Kidney epithelial cell (primary cell): ENCODE measurements at regions not wholly inside any gene's neighbourhood (a gene's known extent, or its start where the extent isn't known, plus 50 kb on each side); places are given as distances from the start of the nearest gene placed in this dataset.

Experiments used
- DNase-seq: peaks from one replicate; pipeline ENCODE4 v3.0.0-alpha.2; 2010; ENCODE audit warnings: low read depth
- H3K27me3 ChIP-seq: 2 replicates; pipeline ENCODE4 v1.6.0; 2011; ENCODE audit warnings: low read length; ENCODE audit not compliant: control insufficient read depth, insufficient read depth
- H3K36me3 ChIP-seq: 2 replicates; pipeline ENCODE4 v1.5.1; 2011; ENCODE audit warnings: low read length; ENCODE audit not compliant: control insufficient read depth, insufficient read depth
- H3K4me3 ChIP-seq: 2 replicates; pipeline ENCODE4 v1.5.1; 2011; ENCODE audit warnings: low read depth, mild to moderate bottlenecking, control low read depth, low read length
- TF ChIP-seq, protein P1 (sequence below): IDR thresholded peaks from 2 replicates; pipeline ENCODE4 v1.5.1; 2011; ENCODE audit warnings: mild to moderate bottlenecking, moderate library complexity, low read length, control low read depth, inconsistent platforms; ENCODE audit not compliant: insufficient read depth, poor library complexity, severe bottlenecking

DNA sequence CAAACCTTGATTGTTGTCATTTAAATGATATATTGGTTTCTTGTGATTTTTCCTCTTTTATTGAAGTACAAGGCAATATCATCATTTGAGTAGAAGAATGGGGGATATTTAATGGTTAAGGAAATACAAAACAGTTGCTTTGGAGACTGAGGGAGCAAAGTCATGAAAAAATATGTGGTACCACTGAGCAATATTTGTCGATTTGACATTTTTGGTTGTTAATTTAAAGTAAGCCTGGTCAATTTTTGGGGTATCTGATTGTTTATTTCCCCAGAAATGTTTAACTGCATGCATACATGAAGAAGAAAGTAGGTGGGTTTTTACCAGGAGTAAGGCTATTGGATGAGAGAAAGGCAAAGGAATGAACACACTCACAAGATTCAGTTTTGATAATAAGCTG, 556.2 kb downstream of the TRAM1L1 start:
- Histone ChIP-seq H3K27me3 (no peaks in the 10 kb centered on the region), H3K4me3 (no peak overlapping the region), H3K36me3 (no peaks in the 10 kb centered on the region)
- TF ChIP-seq, protein P1, sequence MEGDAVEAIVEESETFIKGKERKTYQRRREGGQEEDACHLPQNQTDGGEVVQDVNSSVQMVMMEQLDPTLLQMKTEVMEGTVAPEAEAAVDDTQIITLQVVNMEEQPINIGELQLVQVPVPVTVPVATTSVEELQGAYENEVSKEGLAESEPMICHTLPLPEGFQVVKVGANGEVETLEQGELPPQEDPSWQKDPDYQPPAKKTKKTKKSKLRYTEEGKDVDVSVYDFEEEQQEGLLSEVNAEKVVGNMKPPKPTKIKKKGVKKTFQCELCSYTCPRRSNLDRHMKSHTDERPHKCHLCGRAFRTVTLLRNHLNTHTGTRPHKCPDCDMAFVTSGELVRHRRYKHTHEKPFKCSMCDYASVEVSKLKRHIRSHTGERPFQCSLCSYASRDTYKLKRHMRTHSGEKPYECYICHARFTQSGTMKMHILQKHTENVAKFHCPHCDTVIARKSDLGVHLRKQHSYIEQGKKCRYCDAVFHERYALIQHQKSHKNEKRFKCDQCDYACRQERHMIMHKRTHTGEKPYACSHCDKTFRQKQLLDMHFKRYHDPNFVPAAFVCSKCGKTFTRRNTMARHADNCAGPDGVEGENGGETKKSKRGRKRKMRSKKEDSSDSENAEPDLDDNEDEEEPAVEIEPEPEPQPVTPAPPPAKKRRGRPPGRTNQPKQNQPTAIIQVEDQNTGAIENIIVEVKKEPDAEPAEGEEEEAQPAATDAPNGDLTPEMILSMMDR = no peak
- DNase-seq = no peak

GRCh38 chr4:116522922-116523321, 562.5 kb downstream of the TRAM1L1 start:
- DNase-seq = no peak
- H3K27me3 ChIP-seq = no peaks in the 10 kb centered on the region
- no peak overlapping the region for H3K4me3 ChIP-seq
- TF ChIP-seq, protein P1 = no peak
- no peaks in the 10 kb centered on the region for H3K36me3 ChIP-seq

- DNase-seq = no peak
- TF ChIP-seq, protein P1 = no peak
- H3K27me3 ChIP-seq = no peaks in the 10 kb centered on the region
- H3K36me3 ChIP-seq = no peaks in the 10 kb centered on the region
- no peak overlapping the region for H3K4me3 ChIP-seq
Measured at GRCh38 chr4:116520886-116521285, 564.5 kb downstream of the TRAM1L1 start.

- H3K27me3 ChIP-seq = no peaks in the 10 kb centered on the region
- H3K4me3 ChIP-seq = no peak overlapping the region
- TF ChIP-seq, protein P1 = no peak
- no peak for DNase-seq
- no peaks in the 10 kb centered on the region for H3K36me3 ChIP-seq
Measured at GRCh38 chr4:116516711-116517110, 568.7 kb downstream of the TRAM1L1 start.

DNA sequence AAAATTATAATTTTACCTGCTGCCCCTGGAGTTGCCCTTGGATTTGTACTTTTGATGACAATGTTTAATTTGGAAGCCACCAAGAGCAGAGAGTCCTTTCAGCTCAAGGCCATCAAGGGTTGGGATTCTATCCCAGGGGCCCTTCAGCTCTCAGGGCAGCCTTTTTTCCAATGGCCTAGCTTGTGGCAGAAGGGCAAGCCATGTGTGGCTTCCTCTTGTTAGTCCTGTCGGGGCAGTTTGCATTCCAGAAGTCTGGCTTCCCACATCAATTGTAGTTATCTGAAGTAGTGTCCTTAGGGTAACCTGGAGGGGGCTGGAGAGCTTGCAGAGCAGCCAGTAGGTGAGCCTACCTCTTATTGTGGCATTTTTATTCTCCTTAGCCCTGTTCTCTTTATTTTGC, 569.4 kb downstream of the TRAM1L1 start:
- TF ChIP-seq, protein P1 = no peak
- H3K36me3 ChIP-seq = no peaks in the 10 kb centered on the region
- H3K27me3 ChIP-seq = no peaks in the 10 kb centered on the region
- no peak for DNase-seq
- no peak overlapping the region for H3K4me3 ChIP-seq

- H3K36me3 ChIP-seq = no peaks in the 10 kb centered on the region
- TF ChIP-seq, protein P1 = no peak
- no peak for DNase-seq
- no peaks in the 10 kb centered on the region for H3K27me3 ChIP-seq
- no peak overlapping the region for H3K4me3 ChIP-seq
Measured at GRCh38 chr4:116512552-116512951, 572.8 kb downstream of the TRAM1L1 start.
